H1 (cell line): ENCODE measurements at regions not wholly inside any gene's neighbourhood (a gene's known extent, or its start where the extent isn't known, plus 50 kb on each side); places are given as distances from the start of the nearest gene placed in this dataset.
A peak's percentile ranks its signal among the peaks of the same experiment; 100 is the strongest.

Experiments used
- CTCF ChIA-PET: fragments of 300-600 bp; sonication (Branson Sonifier 250); formaldehyde crosslinking; loops from one replicate; lab custom pipeline; 2021; ENCODE audit not compliant: partially characterized antibody; lab: Charles Lee
- POLR2A ChIA-PET: fragments of 300-600 bp; sonication (Branson Sonifier 250); formaldehyde crosslinking; loops from one replicate; lab custom pipeline; 2021; ENCODE audit warnings: inconsistent platforms; ENCODE audit not compliant: partially characterized antibody; lab: Charles Lee
- DNase-seq, 2 experiments: peaks; one replicate each; pipeline versions ENCODE4 v3.0.0 to v3.0.0-alpha.2; 2010 to 2022; ENCODE audit warnings: low spot score in 2 of 2, low read depth in 1 of 2, mixed read lengths in 1 of 2
- FAIRE-seq: peaks from 2 replicates; lab custom pipeline; 2011; peaks lifted over from hg19 to GRCh38; lab: Jason Lieb, UNC
- H2AFZ ChIP-seq: 2 replicates; pipeline ENCODE4 v1.8.1; 2012; ENCODE audit warnings: low read length, inconsistent platforms
- H2AK5ac ChIP-seq: 2 replicates; pipeline ENCODE4 v1.6.1; 2013; ENCODE audit warnings: low read depth, low read length
- H2BK120ac ChIP-seq: replicated peaks from 2 replicates; pipeline ENCODE3; 2013; ENCODE audit warnings: low read depth, low read length, inconsistent platforms
- H2BK12ac ChIP-seq: 2 replicates; pipeline ENCODE4 v1.6.1; 2013; ENCODE audit warnings: low read depth, low read length
- H2BK15ac ChIP-seq: 2 replicates; pipeline ENCODE4 v1.6.1; 2013; ENCODE audit warnings: low read length
- H2BK20ac ChIP-seq: 2 replicates; pipeline ENCODE4 v1.6.1; 2013; ENCODE audit warnings: low read length
- H2BK5ac ChIP-seq: 2 replicates; pipeline ENCODE4 v1.6.1; 2013; ENCODE audit warnings: low read depth, low read length
- H3K14ac ChIP-seq: 2 replicates; pipeline ENCODE4 v1.6.1; 2013; ENCODE audit warnings: inconsistent platforms; ENCODE audit not compliant: insufficient read length
- H3K18ac ChIP-seq: 2 replicates; pipeline ENCODE4 v1.6.1; 2013; ENCODE audit warnings: low read length; ENCODE audit errors: extremely low read depth
- H3K23ac ChIP-seq: 2 replicates; pipeline ENCODE4 v1.6.1; 2013; ENCODE audit warnings: inconsistent platforms; ENCODE audit not compliant: insufficient read length
- H3K23me2 ChIP-seq: 2 replicates; pipeline ENCODE4 v1.6.1; 2013; ENCODE audit warnings: low read depth, low read length
- H3K27ac ChIP-seq: 2 replicates; pipeline ENCODE4 v1.6.1; 2011; ENCODE audit warnings: low read depth, low read length, inconsistent platforms
- H3K27me3 ChIP-seq, 4 experiments: replicated peaks in 1 of 4; 1 replicate in 1 of 4; 2 replicates in 3 of 4; pipeline versions ENCODE4 v1.6.1 to v1.8.1; 2011 to 2013; ENCODE audit warnings: low read length in 3 of 4, mild to moderate bottlenecking in 3 of 4, inconsistent platforms in 2 of 4, mixed read lengths in 2 of 4, moderate library complexity in 1 of 4; ENCODE audit not compliant: control insufficient read depth in 3 of 4, insufficient read depth in 3 of 4; ENCODE audit errors: extremely low read depth in 1 of 4
- H3K36me3 ChIP-seq, 4 experiments: 2 replicates each; pipeline versions ENCODE4 v1.6.1 to v1.8.1; 2011 to 2013; ENCODE audit warnings: mild to moderate bottlenecking in 4 of 4, low read length in 3 of 4, moderate library complexity in 2 of 4, control low read depth in 1 of 4, inconsistent platforms in 1 of 4; ENCODE audit not compliant: insufficient read depth in 4 of 4, control insufficient read depth in 2 of 4
- H3K4ac ChIP-seq: replicated peaks from 2 replicates; pipeline ENCODE3; 2013; ENCODE audit warnings: low read length, low read depth, mixed read lengths, inconsistent platforms; ENCODE audit not compliant: insufficient read length
- H3K4me1 ChIP-seq, 4 experiments: replicated peaks in 1 of 4; 1 replicate in 1 of 4; 2 replicates in 3 of 4; pipeline versions ENCODE4 v1.6.1 to v1.8.1; 2011 to 2013; ENCODE audit warnings: low read length in 3 of 4, inconsistent platforms in 2 of 4, mixed read lengths in 1 of 4; ENCODE audit not compliant: insufficient read depth in 4 of 4, control insufficient read depth in 3 of 4
- H3K4me2 ChIP-seq, 2 experiments: 2 replicates each; pipeline versions ENCODE4 v1.6.1 to v1.8.1; 2011 to 2013; ENCODE audit warnings: low read depth in 2 of 2, low read length in 2 of 2, control low read depth in 1 of 2, inconsistent platforms in 1 of 2, mild to moderate bottlenecking in 1 of 2; ENCODE audit not compliant: insufficient read depth in 1 of 2
- H3K4me3 ChIP-seq, 4 experiments: fragments of 200-600, 300-600 bp in 1 of 4; sonication (generic), shearing (Covaris generic), sonication (Bioruptor Twin) in 1 of 4; 2 replicates each; pipeline versions ENCODE4 v1.5.1 to v1.8.1; 2011 to 2016; ENCODE audit warnings: low read length in 4 of 4, low read depth in 3 of 4, control low read depth in 2 of 4, inconsistent platforms in 2 of 4, mild to moderate bottlenecking in 2 of 4, mixed read lengths in 1 of 4, moderate library complexity in 1 of 4; ENCODE audit not compliant: insufficient read depth in 2 of 4; ENCODE audit errors: extremely low read depth in 1 of 4
- H3K56ac ChIP-seq: replicated peaks from 2 replicates; pipeline ENCODE3; 2013; ENCODE audit warnings: low read depth, mild to moderate bottlenecking, mixed read lengths, low read length, inconsistent platforms; ENCODE audit not compliant: insufficient read length
- H3K79me1 ChIP-seq: 2 replicates; pipeline ENCODE4 v1.6.1; 2013; ENCODE audit warnings: low read depth, low read length, control low read depth
- H3K79me2 ChIP-seq, 2 experiments: 2 replicates each; pipeline versions ENCODE4 v1.6.1 to v1.8.1; 2012 to 2013; ENCODE audit warnings: low read length in 2 of 2, mild to moderate bottlenecking in 2 of 2, inconsistent platforms in 1 of 2; ENCODE audit not compliant: insufficient read depth in 2 of 2, control insufficient read depth in 1 of 2
- H3K9ac ChIP-seq, 4 experiments: replicated peaks in 1 of 4; 1 replicate in 1 of 4; 2 replicates in 3 of 4; pipeline versions ENCODE4 v1.6.1 to v1.8.1; 2011 to 2013; ENCODE audit warnings: low read depth in 3 of 4, low read length in 3 of 4, control low read depth in 2 of 4, mild to moderate bottlenecking in 2 of 4, moderate library complexity in 2 of 4, inconsistent platforms in 1 of 4; ENCODE audit errors: extremely low read depth in 1 of 4
- H3K9me3 ChIP-seq, 2 experiments: 2 replicates each; pipeline versions ENCODE4 v1.6.1 to v1.8.1; 2012 to 2013; ENCODE audit warnings: mild to moderate bottlenecking in 2 of 2, moderate library complexity in 2 of 2, control low read depth in 1 of 2, inconsistent platforms in 1 of 2, low read depth in 1 of 2, low read length in 1 of 2, mixed read lengths in 1 of 2; ENCODE audit not compliant: insufficient read depth in 2 of 2
- H4K20me1 ChIP-seq, 2 experiments: replicated peaks in 1 of 2; 2 replicates each; pipeline versions ENCODE3 to v1.8.1; 2011 to 2013; ENCODE audit warnings: inconsistent platforms in 2 of 2, low read length in 2 of 2, mild to moderate bottlenecking in 1 of 2; ENCODE audit not compliant: insufficient read depth in 2 of 2, control insufficient read depth in 1 of 2
- H4K5ac ChIP-seq: 2 replicates; pipeline ENCODE4 v1.6.1; 2013; ENCODE audit warnings: low read length, low read depth, mixed read lengths, inconsistent platforms; ENCODE audit not compliant: insufficient read length
- H4K8ac ChIP-seq: 2 replicates; pipeline ENCODE4 v1.8.0; 2013; ENCODE audit warnings: mild to moderate bottlenecking, moderate library complexity, low read length, inconsistent platforms; ENCODE audit not compliant: insufficient read depth; ENCODE audit errors: extremely low read depth
- H4K91ac ChIP-seq: replicated peaks from 2 replicates; pipeline ENCODE3; 2013; ENCODE audit warnings: low read length, mixed read lengths, inconsistent platforms; ENCODE audit not compliant: insufficient read length
- CBX8 ChIP-seq: fragments of 300-800, 300-1000 bp; sonication (generic); IDR thresholded peaks from 2 replicates; pipeline ENCODE4 v1.7.1; 2016; ENCODE audit warnings: low read depth, low read length, borderline replicate concordance
- RAD21 ChIP-seq, 2 experiments: IDR thresholded peaks in 1 of 2; conservative IDR thresholded peaks in 1 of 2; 2 replicates each; pipeline ENCODE4 v1.6.1; 2011; ENCODE audit warnings: low read depth in 2 of 2, low read length in 2 of 2, improper control_type of control experiment in 1 of 2, inconsistent platforms in 1 of 2, mild to moderate bottlenecking in 1 of 2, moderate library complexity in 1 of 2
- WGBS, 2 experiments: shearing (Covaris generic) in 1 of 2; methylation state at CpG; one replicate each; pipeline versions ENCODE4 v1.1.6 to v1.1.7; 2013 to 2015; ENCODE audit warnings: low lambda C conversion rate in 2 of 2, mixed read lengths in 2 of 2, inconsistent platforms in 1 of 2, low coverage in 1 of 2, missing lambda C conversion rate in 1 of 2; ENCODE audit not compliant: insufficient replicate concordance in 2 of 2, insufficient coverage in 1 of 2, insufficient read length in 1 of 2; ENCODE audit errors: extremely low coverage in 1 of 2, missing lambda C conversion rate in 1 of 2; 5-methylcytosine and 5-hydroxymethylcytosine counted together
- TF ChIP-seq, protein P1 (sequence below), 3 experiments: IDR thresholded peaks; 1 replicate in 2 of 3; 2 replicates in 1 of 3; pipeline versions ENCODE4 v1.5.1 to v1.6.1; 2011; ENCODE audit warnings: low read length in 3 of 3, mild to moderate bottlenecking in 3 of 3, inconsistent platforms in 2 of 3, low read depth in 1 of 3, moderate library complexity in 1 of 3; ENCODE audit not compliant: insufficient read depth in 1 of 3; ENCODE audit errors: control extremely low read depth in 1 of 3

DNA sequence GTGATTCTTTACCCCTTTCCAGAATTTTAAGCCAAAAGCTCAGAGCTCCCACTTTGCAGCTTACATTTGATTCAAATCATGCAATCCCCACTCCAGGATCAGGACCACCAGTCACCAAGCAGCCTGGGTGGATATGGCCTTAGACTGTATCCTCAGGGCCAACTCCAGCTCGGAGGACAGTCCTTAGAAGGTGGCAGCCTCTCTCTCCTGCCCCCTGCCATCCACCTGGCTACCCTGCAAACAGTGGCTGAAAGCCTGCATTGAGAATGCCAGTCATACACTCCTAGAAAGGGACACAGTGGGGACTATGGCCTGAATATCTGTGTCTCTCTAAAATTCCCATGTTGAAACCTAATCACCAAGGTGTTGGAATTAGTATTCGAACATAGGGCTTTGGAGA lies 50.0 kb upstream of the KCNMA1 start:
- Histone ChIP-seq H3K9me3 (no peaks in the 10 kb centered on the region), H2AK5ac (no peak overlapping the region), H3K14ac (no peak overlapping the region), H2BK20ac (no peak overlapping the region), H3K4me2 (no peak overlapping the region), H4K8ac (no peak overlapping the region), H2BK120ac (no peak overlapping the region), H4K20me1 (no peaks in the 10 kb centered on the region), H3K56ac (no peak overlapping the region), H3K79me1 (no peaks in the 10 kb centered on the region; the same call in 1 of the 2 replicates), H2BK12ac (no peak overlapping the region), H3K9ac (no peak overlapping the region), H3K4me1 (peaks cover 0 to 17% (median 12%) of the 10 kb centered on the region in 4 experiments), H3K4ac (no peak overlapping the region), H3K79me2 (no peaks in the 10 kb centered on the region), H3K4me3 (no peak overlapping the region), H3K27ac (no peak overlapping the region), H2AFZ (no peak overlapping the region), H4K91ac (peak overlapping the region; percentile 41), H3K18ac (no peak overlapping the region), H3K23me2 (no peaks in the 10 kb centered on the region), H4K5ac (no peak overlapping the region), H2BK15ac (no peak overlapping the region), H3K27me3 (no peaks in the 10 kb centered on the region), H3K36me3 (no peaks in the 10 kb centered on the region), H3K23ac (no peak overlapping the region), H2BK5ac (no peak overlapping the region)
- CTCF ChIA-PET: interaction anchor here (0.8 to 12.7 kb wide), 10 partner anchors 16 to 504 kb away, joined by 3 to 112 read pairs (median 4); no protein-coding TSS in a partner anchor
- FAIRE-seq (no peak), DNase-seq (peak in 1 of 2 experiments; percentile 46)
- no peak for TF ChIP-seq CBX8
- TF ChIP-seq, protein P1, sequence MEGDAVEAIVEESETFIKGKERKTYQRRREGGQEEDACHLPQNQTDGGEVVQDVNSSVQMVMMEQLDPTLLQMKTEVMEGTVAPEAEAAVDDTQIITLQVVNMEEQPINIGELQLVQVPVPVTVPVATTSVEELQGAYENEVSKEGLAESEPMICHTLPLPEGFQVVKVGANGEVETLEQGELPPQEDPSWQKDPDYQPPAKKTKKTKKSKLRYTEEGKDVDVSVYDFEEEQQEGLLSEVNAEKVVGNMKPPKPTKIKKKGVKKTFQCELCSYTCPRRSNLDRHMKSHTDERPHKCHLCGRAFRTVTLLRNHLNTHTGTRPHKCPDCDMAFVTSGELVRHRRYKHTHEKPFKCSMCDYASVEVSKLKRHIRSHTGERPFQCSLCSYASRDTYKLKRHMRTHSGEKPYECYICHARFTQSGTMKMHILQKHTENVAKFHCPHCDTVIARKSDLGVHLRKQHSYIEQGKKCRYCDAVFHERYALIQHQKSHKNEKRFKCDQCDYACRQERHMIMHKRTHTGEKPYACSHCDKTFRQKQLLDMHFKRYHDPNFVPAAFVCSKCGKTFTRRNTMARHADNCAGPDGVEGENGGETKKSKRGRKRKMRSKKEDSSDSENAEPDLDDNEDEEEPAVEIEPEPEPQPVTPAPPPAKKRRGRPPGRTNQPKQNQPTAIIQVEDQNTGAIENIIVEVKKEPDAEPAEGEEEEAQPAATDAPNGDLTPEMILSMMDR (IDR thresholded peaks at IDR 0.05; ENCODE audit: control extremely low read depth in 1 of 3, insufficient read depth in 1 of 3, low read depth in 1 of 3, low read length in 3 of 3): peak in 2 of 3 experiments; percentile 45 to 58; a peak in 2 of 4 replicates
- TF ChIP-seq RAD21 (IDR thresholded peaks at IDR 0.05 in 1 of 2, conservative IDR thresholded peaks at IDR 0.05 in 1 of 2; ENCODE audit: low read depth in 2 of 2, low read length in 2 of 2): peak; percentile 12 to 35; a peak in 2 of 4 replicates
- POLR2A ChIA-PET: no interaction called here
- WGBS, 2 experiments: 93% methylated on average over 2 of the region's 2 CpGs; no CpG with 5 or more reads in 1 of the 2 experiments
